ENCODE measurements at regions not wholly inside any gene's neighbourhood (a gene's known extent, or its start where the extent isn't known, plus 50 kb on each side); places are given as distances from the start of the nearest gene placed in this dataset.

GRCh38 chr3:168591587-168591986, 495.9 kb upstream of the GOLIM4 start:
- H3K4me3 ChIP-seq (ENCODE audit: low read depth, low read length): no peak overlapping the region
- ChIA-PET CTCF (no interaction called here), POLR2A (no interaction called here)
- no peak for DNase-seq (ENCODE audit: low read depth, low spot score)
- no peak for TF ChIP-seq CTCF (IDR thresholded peaks at IDR 0.05; ENCODE audit: insufficient read depth, low read length, missing control alignments)

- POLR2A ChIA-PET: no interaction called here
- CTCF ChIA-PET: no interaction called here
- no peak for DNase-seq (ENCODE audit: low read depth, low spot score)
- no peak overlapping the region for H3K4me3 ChIP-seq (ENCODE audit: low read depth, low read length)
- TF ChIP-seq CTCF (IDR thresholded peaks at IDR 0.05; ENCODE audit: insufficient read depth, low read length, missing control alignments): no peak
These were observed 493.7 kb upstream of the GOLIM4 start for GRCh38 chr3:168589376-168589775.

- no peak overlapping the region for H3K4me3 ChIP-seq (ENCODE audit: low read depth, low read length)
- DNase-seq (ENCODE audit: low read depth, low spot score): no peak
- POLR2A ChIA-PET: no interaction called here
- no peak for TF ChIP-seq CTCF (IDR thresholded peaks at IDR 0.05; ENCODE audit: insufficient read depth, low read length, missing control alignments)
- CTCF ChIA-PET: interaction anchor here (1.7 kb wide), 1 partner anchor 262 kb away, joined by 5 read pairs; no protein-coding TSS in a partner anchor
These were observed 489.8 kb upstream of the GOLIM4 start for GRCh38 chr3:168585544-168585943.

- POLR2A ChIA-PET: no interaction called here
- no peak for TF ChIP-seq CTCF (IDR thresholded peaks at IDR 0.05; ENCODE audit: insufficient read depth, low read length, missing control alignments)
- no peak overlapping the region for H3K4me3 ChIP-seq (ENCODE audit: low read depth, low read length)
- no peak for DNase-seq (ENCODE audit: low read depth, low spot score)
- CTCF ChIA-PET: no interaction called here
These were observed 488.3 kb upstream of the GOLIM4 start for GRCh38 chr3:168583977-168584376.

- POLR2A ChIA-PET: no interaction called here
- no peak for TF ChIP-seq CTCF (IDR thresholded peaks at IDR 0.05; ENCODE audit: insufficient read depth, low read length, missing control alignments)
- DNase-seq (ENCODE audit: low read depth, low spot score): no peak
- no peak overlapping the region for H3K4me3 ChIP-seq (ENCODE audit: low read depth, low read length)
- CTCF ChIA-PET: no interaction called here
These were observed 486.8 kb upstream of the GOLIM4 start for GRCh38 chr3:168582503-168582902.

GRCh38 chr3:168581771-168582225, 486.1 kb upstream of the GOLIM4 start:
- ChIA-PET POLR2A (no interaction called here), CTCF (no interaction called here)
- H3K4me3 ChIP-seq (ENCODE audit: low read depth, low read length): no peak overlapping the region
- no peak for DNase-seq (ENCODE audit: low read depth, low spot score)
- no peak for TF ChIP-seq CTCF (IDR thresholded peaks at IDR 0.05; ENCODE audit: insufficient read depth, low read length, missing control alignments)

Data from AG04449 (cell line).